Mesendoderm (in vitro differentiated cells): ENCODE measurements at regions not wholly inside any gene's neighbourhood (a gene's known extent, or its start where the extent isn't known, plus 50 kb on each side); places are given as distances from the start of the nearest gene placed in this dataset.
A peak's percentile ranks its signal among the peaks of the same experiment; 100 is the strongest.
"Not testable (repeated sequence)": the region's sequence is repeated elsewhere in the genome, so short reads cannot be mapped to it uniquely, and the experiment has no call there.

Experiments
- DNase-seq: peaks from one replicate; pipeline ENCODE4 v3.0.0; 2013
- H2AK5ac ChIP-seq: 2 replicates; pipeline ENCODE4 v1.6.1; 2013; ENCODE audit warnings: low read length, inconsistent platforms
- H2BK120ac ChIP-seq: 2 replicates; pipeline ENCODE4 v1.6.1; 2013; ENCODE audit warnings: low read depth, mild to moderate bottlenecking, low read length, moderate library complexity, mixed read lengths
- H2BK15ac ChIP-seq: replicated peaks from 2 replicates; pipeline ENCODE4 v1.6.1; 2013; ENCODE audit warnings: low read depth, mild to moderate bottlenecking, moderate library complexity
- H2BK5ac ChIP-seq: 2 replicates; pipeline ENCODE4 v1.6.1; 2013; ENCODE audit warnings: low read length, inconsistent platforms
- H3K18ac ChIP-seq: 2 replicates; pipeline ENCODE4 v1.6.1; 2013; ENCODE audit warnings: mild to moderate bottlenecking, low read length, mixed read lengths
- H3K23ac ChIP-seq: one replicate; pipeline ENCODE4 v1.6.1; 2013; ENCODE audit warnings: low read length
- H3K27ac ChIP-seq: 2 replicates; pipeline ENCODE4 v1.5.1; 2013; ENCODE audit warnings: low read depth, mild to moderate bottlenecking, inconsistent platforms, low read length, moderate library complexity
- H3K27me3 ChIP-seq: 2 replicates; pipeline ENCODE4 v1.6.1; 2013; ENCODE audit warnings: low read length, control low read depth, mild to moderate bottlenecking, inconsistent platforms; ENCODE audit not compliant: insufficient read depth, poor library complexity
- H3K36me3 ChIP-seq: 2 replicates; pipeline ENCODE4 v1.6.1; 2013; ENCODE audit warnings: low read length, inconsistent platforms; ENCODE audit not compliant: control insufficient read depth, insufficient read depth
- H3K4ac ChIP-seq: one replicate; pipeline ENCODE4 v1.6.1; 2013; ENCODE audit warnings: low read depth, mild to moderate bottlenecking, low read length, moderate library complexity
- H3K4me1 ChIP-seq: 2 replicates; pipeline ENCODE4 v1.6.1; 2013; ENCODE audit warnings: low read depth, low read length, inconsistent platforms; ENCODE audit not compliant: control insufficient read depth
- H3K4me2 ChIP-seq: 2 replicates; pipeline ENCODE4 v1.6.1; 2013; ENCODE audit warnings: low read length
- H3K4me3 ChIP-seq: 2 replicates; pipeline ENCODE4 v1.5.1; 2013; ENCODE audit warnings: mild to moderate bottlenecking, low read length
- H3K56ac ChIP-seq: one replicate; pipeline ENCODE4 v1.6.1; 2013; ENCODE audit warnings: low read length
- H3K79me1 ChIP-seq: 2 replicates; pipeline ENCODE4 v1.6.1; 2013; ENCODE audit warnings: low read length, inconsistent platforms
- H3K79me2 ChIP-seq: 2 replicates; pipeline ENCODE4 v1.6.1; 2013; ENCODE audit warnings: mild to moderate bottlenecking, low read length; ENCODE audit not compliant: control insufficient read depth, insufficient read depth
- H3K9ac ChIP-seq: 2 replicates; pipeline ENCODE4 v1.6.1; 2013; ENCODE audit warnings: low read length, inconsistent platforms
- H4K5ac ChIP-seq: one replicate; pipeline ENCODE4 v1.6.1; 2013; ENCODE audit warnings: low read length
- H4K8ac ChIP-seq: one replicate; pipeline ENCODE4 v1.6.1; 2013; ENCODE audit warnings: low read depth, mild to moderate bottlenecking, control low read depth, low read length, moderate library complexity
- WGBS: extraction: QIAGEN DNeasy Blood & Tissue Kit; methylation state at CpG from one replicate; pipeline ENCODE4 v1.1.7; 2013; ENCODE audit warnings: low lambda C conversion rate, missing lambda C conversion rate; ENCODE audit not compliant: insufficient coverage; ENCODE audit errors: extremely low coverage; 5-methylcytosine and 5-hydroxymethylcytosine counted together

GRCh38 chr1:176374967-176375569 is 87.9 kb upstream of the PAPPA2 start:
- WGBS, result no CpG with 5 or more reads among the region's 7 CpGs
- H4K5ac ChIP-seq, result no peak overlapping the region

GRCh38 chr1:176364236-176364905 is 98.6 kb upstream of the PAPPA2 start:
- Histone ChIP-seq H3K9ac (no peak overlapping the region), H3K36me3 (no peaks in the 10 kb centered on the region), H3K4me2 (no peak overlapping the region), H3K79me2 (no peaks in the 10 kb centered on the region), H4K8ac (no peak overlapping the region), H3K4me1 (no peaks in the 10 kb centered on the region), H2AK5ac (no peak overlapping the region), H3K27me3 (no peaks in the 10 kb centered on the region), H3K4ac (no peak overlapping the region), H2BK120ac (no peak overlapping the region), H3K56ac (no peak overlapping the region), H3K27ac (no peak overlapping the region), H2BK5ac (no peak overlapping the region), H3K23ac (no peak overlapping the region), H2BK15ac (no peak overlapping the region), H3K79me1 (no peaks in the 10 kb centered on the region), H4K5ac (no peak overlapping the region), H3K4me3 (no peak overlapping the region), H3K18ac (no peak overlapping the region)
- WGBS, result no CpG with 5 or more reads among the region's 7 CpGs
- DNase-seq, result peak; percentile 64

More at GRCh38 chr1:176374967-176375569, 87.9 kb upstream of the PAPPA2 start:
- Histone ChIP-seq H3K4ac (no peak overlapping the region), H3K4me1 (no peaks in the 10 kb centered on the region), H3K79me1 (no peaks in the 10 kb centered on the region), H3K4me2 (no peak overlapping the region), H3K23ac (no peak overlapping the region), H2BK120ac (no peak overlapping the region), H3K56ac (no peak overlapping the region), H3K4me3 (no peak overlapping the region), H3K36me3 (no peaks in the 10 kb centered on the region), H2BK5ac (no peak overlapping the region), H4K8ac (no peak overlapping the region), H3K9ac (no peak overlapping the region), H2AK5ac (no peak overlapping the region), H3K27ac (no peak overlapping the region), H3K79me2 (no peaks in the 10 kb centered on the region), H3K27me3 (no peaks in the 10 kb centered on the region), H3K18ac (no peak overlapping the region), H2BK15ac (no peak overlapping the region)
- peak; percentile 81 for DNase-seq

- H3K27ac ChIP-seq, H2AK5ac ChIP-seq, H4K8ac ChIP-seq, H3K36me3 ChIP-seq, H3K79me2 ChIP-seq, H3K4me1 ChIP-seq, H3K79me1 ChIP-seq, H3K4me3 ChIP-seq, H2BK15ac ChIP-seq, H3K9ac ChIP-seq, H4K5ac ChIP-seq, DNase-seq, H3K4me2 ChIP-seq, H3K4ac ChIP-seq, H3K18ac ChIP-seq, H3K27me3 ChIP-seq, H2BK5ac ChIP-seq, H3K56ac ChIP-seq, H3K23ac ChIP-seq, H2BK120ac ChIP-seq: not testable (repeated sequence)
- WGBS, result no CpG with 5 or more reads among the region's 42 CpGs
Measured at GRCh38 chr1:176349135-176349715, 113.8 kb upstream of the PAPPA2 start.

GRCh38 chr1:176341656-176342055 is 121.3 kb upstream of the PAPPA2 start:
- Histone ChIP-seq H3K4me2 (no peak overlapping the region), H2BK5ac (no peak overlapping the region), H2BK15ac (no peak overlapping the region), H4K8ac (no peak overlapping the region), H3K4me1 (no peaks in the 10 kb centered on the region), H3K79me2 (no peaks in the 10 kb centered on the region), H3K4me3 (no peak overlapping the region), H4K5ac (no peak overlapping the region), H3K18ac (no peak overlapping the region), H3K4ac (no peak overlapping the region), H3K79me1 (no peaks in the 10 kb centered on the region), H2AK5ac (no peak overlapping the region), H3K23ac (no peak overlapping the region), H3K27ac (no peak overlapping the region), H3K9ac (no peak overlapping the region), H3K27me3 (no peaks in the 10 kb centered on the region), H3K36me3 (no peaks in the 10 kb centered on the region), H2BK120ac (no peak overlapping the region), H3K56ac (no peak overlapping the region)
- WGBS, result no CpG with 5 or more reads among the region's 3 CpGs
- DNase-seq, result no peak

GRCh38 chr1:176338877-176339276 is 124.1 kb upstream of the PAPPA2 start:
- Histone ChIP-seq H3K18ac (no peak overlapping the region), H2BK15ac (no peak overlapping the region), H3K4me1 (no peaks in the 10 kb centered on the region), H2BK5ac (no peak overlapping the region), H3K4me2 (no peak overlapping the region), H3K27me3 (no peaks in the 10 kb centered on the region), H2AK5ac (no peak overlapping the region), H3K9ac (no peak overlapping the region), H3K79me1 (no peaks in the 10 kb centered on the region), H3K4ac (no peak overlapping the region), H3K79me2 (no peaks in the 10 kb centered on the region), H3K23ac (no peak overlapping the region), H3K27ac (no peak overlapping the region), H3K36me3 (no peaks in the 10 kb centered on the region), H4K8ac (no peak overlapping the region), H3K4me3 (no peak overlapping the region), H3K56ac (no peak overlapping the region), H4K5ac (no peak overlapping the region), H2BK120ac (no peak overlapping the region)
- DNase-seq, result no peak
- WGBS, result no CpG with 5 or more reads among the region's 6 CpGs
